HG03342 (cell line): ENCODE measurements at regions not wholly inside any gene's neighbourhood (a gene's known extent, or its start where the extent isn't known, plus 50 kb on each side); places are given as distances from the start of the nearest gene placed in this dataset.
"Not testable (repeated sequence)": the region's sequence is repeated elsewhere in the genome, so short reads cannot be mapped to it uniquely, and the experiment has no call there.

Experiments used
- ATAC-seq: cut with Tn5 transposase; IDR thresholded peaks from one replicate; pipeline ENCODE4 v1.9.1; 2021; ENCODE audit warnings: mild to moderate bottlenecking, moderate library complexity; ENCODE audit not compliant: unreplicated experiment

- no peak for ATAC-seq
Observed at GRCh38 chr22:23397613-23398567, 182.2 kb downstream of the IGLL1 start.

DNA sequence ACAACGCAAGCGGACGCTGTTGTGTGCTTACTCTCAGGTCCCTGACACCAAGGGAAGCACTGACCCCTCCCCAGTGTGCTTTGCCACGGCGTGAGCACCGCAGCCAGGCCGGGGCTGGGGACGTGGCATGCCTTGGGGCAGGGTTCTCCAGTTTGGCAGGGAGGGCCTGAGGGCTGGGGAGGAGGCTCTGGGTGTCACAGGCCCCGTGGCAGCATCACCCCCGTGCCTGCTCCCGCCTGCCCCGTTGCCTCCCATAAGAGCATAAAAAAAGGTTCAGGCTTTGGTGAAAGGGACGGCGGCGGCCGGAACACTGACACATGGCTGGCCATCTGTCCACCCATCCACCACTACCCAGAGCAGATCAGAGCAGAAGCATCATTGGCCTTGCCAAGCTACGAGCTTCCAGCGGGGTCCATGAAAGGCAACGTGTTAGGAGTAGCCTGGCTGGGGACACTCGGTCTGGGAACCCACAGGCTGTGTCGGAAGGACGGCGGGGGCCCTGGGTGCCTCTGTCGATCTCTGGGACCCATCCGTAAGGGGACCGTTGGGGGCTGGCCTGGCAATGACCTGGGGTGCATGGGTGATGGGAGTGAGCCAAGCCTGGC, 183.0 kb downstream of the IGLL1 start:
- ATAC-seq, result no peak

GRCh38 chr22:23396362-23397007, 183.6 kb downstream of the IGLL1 start:
- ATAC-seq, result no peak

DNA sequence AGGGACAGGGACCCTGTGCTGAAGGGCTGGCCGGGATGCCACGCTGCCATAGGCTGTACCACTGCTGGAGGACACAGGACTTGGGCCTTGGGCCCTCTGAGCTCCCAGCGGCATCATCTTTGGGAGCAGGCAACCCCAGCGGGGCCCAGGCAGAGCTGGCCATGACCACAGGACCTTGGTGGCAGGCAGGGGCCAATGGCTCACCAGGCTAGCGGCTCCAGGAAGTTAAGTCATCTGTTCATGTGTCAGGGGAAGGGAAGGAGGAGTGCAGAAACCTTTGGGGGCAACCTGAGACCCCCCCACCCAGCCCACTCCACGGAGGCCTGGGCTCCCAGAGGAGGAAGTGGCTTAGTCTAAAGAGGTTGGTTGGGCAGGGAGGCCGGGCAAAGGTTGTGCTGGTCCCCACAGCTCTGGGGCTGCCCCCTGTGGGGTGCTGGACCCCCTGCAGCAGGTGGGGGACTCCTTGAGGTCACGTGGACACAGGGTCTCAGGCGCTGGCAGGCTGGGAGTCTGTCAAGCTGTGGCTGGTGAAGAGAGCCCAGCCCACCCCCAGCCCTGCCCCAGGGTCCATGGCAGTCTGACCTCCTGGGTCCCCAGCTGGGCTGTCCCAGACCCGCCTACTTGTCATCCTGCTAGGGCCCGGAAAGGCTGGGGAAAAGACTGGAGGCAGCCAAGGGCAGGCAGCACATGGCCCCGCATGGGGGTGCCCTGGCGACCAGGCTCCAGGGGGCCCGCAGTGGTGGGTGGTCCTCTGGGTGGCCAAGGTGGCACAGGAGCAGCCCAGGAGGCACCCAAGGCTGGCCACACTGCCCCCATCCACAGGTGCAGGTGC, 184.3 kb downstream of the IGLL1 start:
- ATAC-seq, result no peak

DNA sequence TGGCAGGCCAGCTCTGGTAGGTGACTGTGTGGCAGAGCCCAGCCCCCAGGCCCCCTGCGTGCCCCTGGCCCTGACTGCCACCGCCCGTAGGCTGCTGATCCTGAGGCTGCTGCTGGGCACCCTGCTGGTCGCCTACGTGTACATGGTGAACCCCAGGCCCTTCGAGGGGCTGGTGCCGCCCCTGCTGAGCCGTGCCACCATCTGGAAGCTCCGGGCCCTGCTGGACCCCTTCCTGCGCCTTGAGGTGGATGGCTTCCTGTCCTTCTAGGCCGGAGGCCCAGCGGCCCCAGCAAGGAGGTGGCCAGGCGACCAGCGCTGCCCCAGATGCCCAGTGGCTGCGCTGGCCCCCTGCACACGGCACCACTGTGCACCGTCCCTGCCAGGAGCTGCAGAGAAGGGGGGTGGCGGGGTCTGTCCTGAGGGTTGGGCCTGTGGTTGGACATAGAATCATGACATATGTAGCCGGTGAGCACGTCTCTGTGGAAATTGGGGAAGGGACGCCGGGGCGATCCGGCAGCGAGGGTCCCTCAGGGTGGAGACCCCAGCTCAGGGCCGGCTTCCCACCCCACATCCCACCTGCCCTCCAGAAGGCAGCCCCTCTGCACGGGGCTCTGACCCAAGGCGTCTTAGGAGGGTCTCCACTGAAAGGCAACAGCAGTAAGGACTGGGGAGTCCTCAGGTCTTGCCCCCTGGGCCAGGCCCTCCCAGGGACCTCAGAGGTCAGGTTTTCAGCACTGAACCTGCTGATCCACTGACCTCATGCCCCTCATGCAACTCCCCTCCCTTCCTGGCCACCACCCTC, 185.4 kb downstream of the IGLL1 start:
- no peak for ATAC-seq

DNA sequence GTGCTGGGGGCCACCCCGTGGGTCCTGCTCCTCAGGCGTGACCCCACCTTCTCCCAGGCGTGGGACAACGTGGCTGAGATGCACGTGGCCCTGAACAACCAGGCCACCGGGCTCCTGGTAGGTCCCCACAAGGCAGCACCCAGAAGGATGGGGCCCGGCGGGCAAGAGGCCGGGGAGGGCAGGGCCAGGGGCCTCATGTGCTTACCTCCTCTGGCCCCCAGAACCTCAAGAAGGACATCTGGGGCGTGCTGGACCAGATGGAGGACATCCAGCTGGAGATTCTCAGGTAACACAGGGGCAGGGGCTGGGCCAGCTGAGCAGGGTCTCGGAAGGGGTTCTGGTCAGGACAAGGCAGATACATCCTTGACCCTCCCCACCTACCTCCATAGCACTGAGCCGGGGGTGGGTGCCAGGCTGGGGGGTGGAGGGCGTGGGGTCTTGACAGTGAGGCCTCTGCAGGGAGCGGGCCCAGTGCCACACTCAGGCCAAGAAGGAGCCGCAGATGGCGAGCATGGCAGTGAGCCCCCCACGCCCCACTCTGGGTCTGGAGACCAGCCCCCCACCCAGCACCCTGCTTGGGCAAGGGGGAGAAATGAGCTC, 186.3 kb downstream of the IGLL1 start:
- no peak for ATAC-seq

- ATAC-seq, result not testable (repeated sequence)
Observed at GRCh38 chr22:23393199-23393598, 186.9 kb downstream of the IGLL1 start.

DNA sequence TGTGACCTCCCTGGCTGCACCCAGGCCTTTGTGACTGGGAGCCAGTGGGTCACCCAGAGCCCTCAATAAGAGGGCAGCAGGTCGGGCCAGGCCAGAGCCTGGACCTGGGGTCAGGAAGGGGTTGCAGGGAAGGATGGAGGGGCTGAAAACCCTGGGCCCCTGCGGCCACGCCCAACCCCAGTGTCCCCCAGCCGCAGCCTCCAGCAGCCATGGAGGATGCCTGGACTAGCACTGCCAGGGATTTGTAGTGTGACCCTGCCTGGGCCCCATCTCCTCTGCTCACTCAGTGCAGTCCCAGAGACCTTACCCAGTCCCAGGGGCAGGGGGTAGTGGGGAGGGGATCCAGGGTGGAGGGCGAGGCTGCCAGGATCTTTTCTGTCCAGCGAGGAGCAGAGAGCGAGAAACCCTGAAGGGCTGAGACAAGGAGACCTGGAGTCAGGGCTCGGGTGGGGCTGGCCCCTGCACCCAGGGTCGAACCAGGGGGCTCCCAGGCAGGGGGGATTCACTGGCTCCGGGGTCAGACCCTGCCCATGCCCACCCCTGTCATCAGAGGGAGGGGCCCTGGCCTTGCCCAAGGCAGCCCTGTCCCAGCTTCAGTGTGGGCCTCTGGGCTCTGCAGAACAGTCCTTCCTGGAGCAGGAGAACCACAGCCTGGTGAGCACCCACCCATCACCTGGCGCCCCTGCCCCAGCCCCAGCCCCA, 187.5 kb downstream of the IGLL1 start:
- no peak for ATAC-seq

- no peak for ATAC-seq
Observed at GRCh38 chr22:23391022-23391421, 189.1 kb downstream of the IGLL1 start.

DNA sequence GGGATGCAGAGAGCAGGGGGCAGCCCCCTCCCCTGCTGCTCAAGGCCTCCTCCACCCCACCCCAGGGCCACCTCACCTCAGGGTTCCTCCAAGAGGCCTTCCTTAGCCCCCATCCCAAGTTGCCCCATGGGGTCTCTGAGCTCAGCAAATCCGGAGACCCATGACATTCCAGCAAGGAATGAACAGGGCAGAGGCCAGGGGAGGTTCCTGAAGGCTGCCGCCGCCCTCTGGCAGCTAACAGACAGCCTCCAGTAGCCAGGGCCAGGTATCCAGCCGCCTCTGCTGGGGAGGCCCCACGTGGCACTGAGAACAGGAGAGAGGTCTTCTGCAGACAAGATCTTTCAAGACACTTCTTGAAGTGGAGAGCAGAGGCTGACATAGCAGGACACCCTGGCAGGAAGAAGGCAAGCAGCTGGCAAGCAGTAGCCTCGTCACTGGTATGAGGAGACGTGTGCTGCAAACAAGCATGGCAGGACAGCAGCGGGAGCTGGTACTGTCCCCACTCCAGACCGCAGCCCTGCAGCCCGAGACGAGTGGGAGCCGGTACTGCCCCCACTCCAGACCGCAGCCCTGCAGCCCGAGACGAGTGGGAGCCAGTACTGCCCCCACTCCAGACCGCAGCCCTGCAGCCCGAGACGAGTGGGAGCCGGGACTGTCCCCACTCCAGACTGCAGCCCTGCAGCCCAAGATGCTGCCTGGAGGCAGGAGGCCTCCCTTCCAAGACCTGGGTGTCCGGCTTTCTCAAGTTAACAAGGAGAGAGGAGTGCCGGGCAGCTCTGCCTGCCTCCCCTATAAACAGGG, 190.6 kb downstream of the IGLL1 start:
- no peak for ATAC-seq

DNA sequence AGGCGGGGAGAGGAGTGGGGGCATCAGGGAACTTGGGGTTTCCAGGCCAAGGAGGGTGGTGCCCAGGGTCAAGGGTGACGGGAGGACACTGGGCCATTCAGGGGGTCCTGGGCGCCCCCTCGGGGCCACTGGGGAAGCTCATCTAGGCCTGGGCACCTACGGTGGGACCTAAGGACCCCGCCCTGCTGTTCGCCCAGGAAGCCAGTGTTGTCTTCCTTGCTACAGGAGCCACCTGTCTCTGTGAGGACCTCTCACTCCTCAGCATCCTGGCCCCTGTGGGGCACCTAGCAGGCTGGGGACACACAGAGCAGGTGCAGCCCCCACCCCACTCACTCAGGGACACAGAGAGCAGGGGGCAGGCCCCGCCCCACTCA, 191.6 kb downstream of the IGLL1 start:
- no peak for ATAC-seq

- no peak for ATAC-seq
Observed at GRCh38 chr22:23387827-23388516, 192.1 kb downstream of the IGLL1 start.

- no peak for ATAC-seq
Observed at GRCh38 chr22:23386822-23387580, 193.1 kb downstream of the IGLL1 start.

GRCh38 chr22:23385678-23386631, 194.1 kb downstream of the IGLL1 start:
- no peak for ATAC-seq

DNA sequence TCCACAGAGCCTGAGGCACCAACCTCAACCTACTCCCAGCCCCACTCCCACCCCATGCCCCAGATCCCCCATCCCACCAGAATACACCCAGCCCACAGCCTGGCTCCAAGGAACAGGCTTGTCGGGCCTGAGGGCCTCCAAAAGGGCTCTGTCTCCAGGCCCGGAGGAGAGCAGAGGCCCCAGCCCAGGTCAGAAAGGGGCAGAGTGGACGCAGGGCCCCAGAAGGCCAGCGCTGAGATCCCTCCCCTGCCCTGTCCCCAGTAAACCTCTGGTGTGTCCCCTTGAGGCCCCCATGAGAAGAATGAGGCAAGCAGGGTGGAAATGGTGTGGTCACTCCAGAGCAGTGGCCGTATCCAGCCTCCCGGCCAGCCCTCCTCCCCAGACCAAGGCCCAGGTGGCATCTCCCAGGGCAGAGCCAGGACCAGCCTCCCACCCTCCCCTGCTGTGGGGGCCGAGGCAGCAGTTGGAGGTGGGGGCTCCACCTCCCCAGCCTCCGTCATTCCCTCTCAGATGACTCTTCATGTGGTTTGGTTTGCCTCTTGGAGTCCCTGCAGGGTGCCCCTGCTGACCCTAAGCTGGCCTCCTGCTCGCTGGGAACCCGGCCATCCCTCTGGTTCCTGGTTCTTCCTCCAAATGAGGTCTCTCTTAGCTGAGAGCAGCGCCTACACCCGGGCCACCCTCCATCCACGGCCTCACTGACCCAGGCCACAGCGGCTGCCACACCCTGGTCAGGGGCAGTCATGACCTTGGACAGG, 195.0 kb downstream of the IGLL1 start:
- ATAC-seq, result no peak
